ENCODE measurements at regions not wholly inside any gene's neighbourhood (a gene's known extent, or its start where the extent isn't known, plus 50 kb on each side); places are given as distances from the start of the nearest gene placed in this dataset.
"Not testable (repeated sequence)": the region's sequence is repeated elsewhere in the genome, so short reads cannot be mapped to it uniquely, and the experiment has no call there.

- not testable (repeated sequence) for TF ChIP-seq CTCF, POLR2A (IDR thresholded peaks at IDR 0.05)
These were observed 97.6 kb downstream of the OR4M2 start for GRCh38 chr15:22177965-22178364.

All from ovary (tissue), 3 donors.